Posterior cingulate gyrus (tissue), 11 donors: ENCODE measurements at regions not wholly inside any gene's neighbourhood (a gene's known extent, or its start where the extent isn't known, plus 50 kb on each side); places are given as distances from the start of the nearest gene placed in this dataset.
"Not testable (repeated sequence)": the region's sequence is repeated elsewhere in the genome, so short reads cannot be mapped to it uniquely, and the experiment has no call there.

Source experiments
- DNase-seq, 10 donors: peaks; one replicate each; pipeline versions ENCODE4 v3.0.0 to v3.0.0-alpha.2; 2020 to 2021; ENCODE audit warnings: mixed read lengths in 3 of 10
- intact Hi-C: fragments of 100-400 bp; cut with DNase I; formaldehyde crosslinking; loops from one replicate; pipeline ENCODE4 v1.15.1; 2023

DNA sequence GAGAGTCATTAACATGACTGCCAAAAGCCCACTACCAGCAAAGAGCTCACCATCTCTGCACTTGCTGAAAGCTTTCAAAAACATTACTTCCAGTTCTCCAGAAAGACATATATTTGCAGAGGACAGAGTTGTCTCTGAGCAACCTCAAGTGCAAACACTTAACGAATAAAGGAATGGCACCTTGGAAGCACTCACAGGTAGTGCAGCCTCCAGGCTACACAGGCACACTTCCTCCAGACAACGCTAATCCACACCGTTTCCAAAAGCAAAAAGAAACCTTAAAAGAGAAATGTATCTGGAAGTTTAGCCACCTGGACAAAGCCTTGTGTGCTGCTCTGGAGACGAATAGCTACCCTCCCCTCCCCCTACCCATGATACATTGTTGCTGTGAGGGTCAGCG, 53.1 kb downstream of the HSFY2 start:
- DNase-seq, intact Hi-C loops: not testable (repeated sequence)
